ENCODE measurements at regions not wholly inside any gene's neighbourhood (a gene's known extent, or its start where the extent isn't known, plus 50 kb on each side); places are given as distances from the start of the nearest gene placed in this dataset.

DNA sequence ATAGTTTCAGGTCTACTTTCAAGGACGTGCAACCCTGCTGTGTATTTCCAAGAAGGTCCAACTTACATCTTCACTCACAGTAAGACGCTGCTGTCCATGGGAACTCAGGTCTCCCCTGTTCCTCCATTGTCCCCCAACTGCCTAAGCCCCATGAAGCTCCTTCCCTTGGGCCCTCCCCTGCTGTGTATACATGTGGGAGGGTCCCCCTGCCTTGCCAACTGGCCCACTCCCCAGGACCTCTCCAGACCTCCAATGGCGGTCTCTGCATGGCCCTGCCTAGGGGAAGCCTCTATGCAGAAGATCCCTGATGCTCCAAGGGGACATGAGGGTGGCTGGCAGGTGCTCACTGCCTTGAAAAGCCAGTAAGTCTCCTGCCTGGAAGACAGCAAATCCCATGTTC lies 186.7 kb upstream of the CST7 start:
- TF ChIP-seq, protein P1, sequence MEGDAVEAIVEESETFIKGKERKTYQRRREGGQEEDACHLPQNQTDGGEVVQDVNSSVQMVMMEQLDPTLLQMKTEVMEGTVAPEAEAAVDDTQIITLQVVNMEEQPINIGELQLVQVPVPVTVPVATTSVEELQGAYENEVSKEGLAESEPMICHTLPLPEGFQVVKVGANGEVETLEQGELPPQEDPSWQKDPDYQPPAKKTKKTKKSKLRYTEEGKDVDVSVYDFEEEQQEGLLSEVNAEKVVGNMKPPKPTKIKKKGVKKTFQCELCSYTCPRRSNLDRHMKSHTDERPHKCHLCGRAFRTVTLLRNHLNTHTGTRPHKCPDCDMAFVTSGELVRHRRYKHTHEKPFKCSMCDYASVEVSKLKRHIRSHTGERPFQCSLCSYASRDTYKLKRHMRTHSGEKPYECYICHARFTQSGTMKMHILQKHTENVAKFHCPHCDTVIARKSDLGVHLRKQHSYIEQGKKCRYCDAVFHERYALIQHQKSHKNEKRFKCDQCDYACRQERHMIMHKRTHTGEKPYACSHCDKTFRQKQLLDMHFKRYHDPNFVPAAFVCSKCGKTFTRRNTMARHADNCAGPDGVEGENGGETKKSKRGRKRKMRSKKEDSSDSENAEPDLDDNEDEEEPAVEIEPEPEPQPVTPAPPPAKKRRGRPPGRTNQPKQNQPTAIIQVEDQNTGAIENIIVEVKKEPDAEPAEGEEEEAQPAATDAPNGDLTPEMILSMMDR (conservative IDR thresholded peaks at IDR 0.05) = no peak
- TF ChIP-seq ZFX (IDR thresholded peaks at IDR 0.05) = no peak

All from C4-2B (cell line).